WTC11 (cell line): ENCODE measurements at regions not wholly inside any gene's neighbourhood (a gene's known extent, or its start where the extent isn't known, plus 50 kb on each side); places are given as distances from the start of the nearest gene placed in this dataset.

Source experiments
- ATAC-seq: fragments of 200-7000 bp; cut with Tn5 transposase; 2 replicates; pipeline ENCODE4 v1.10.0; 2021; ENCODE audit warnings: mild to moderate bottlenecking, moderate library complexity
- CTCF ChIA-PET: fragments of 300-600 bp; sonication (Branson Sonifier 250); formaldehyde crosslinking; loops from one replicate; lab custom pipeline; 2021; ENCODE audit warnings: antibody characterized with exemption; lab: Charles Lee
- POLR2A ChIA-PET: fragments of 350-600 bp; sonication (Branson Sonifier 250); formaldehyde crosslinking; loops from one replicate; lab custom pipeline; 2021; ENCODE audit warnings: antibody characterized with exemption; lab: Charles Lee
- DNase-seq: peaks from one replicate; pipeline ENCODE4 v3.0.0; 2021; ENCODE audit warnings: low spot score
- H3K27ac Mint-ChIP-seq: 2 replicates; pipeline ENCODE4 v1.8.0; 2021; ENCODE audit warnings: mixed read lengths
- H3K27me3 Mint-ChIP-seq: 2 replicates; pipeline ENCODE4 v1.8.0; 2021; ENCODE audit warnings: low read depth, mild to moderate bottlenecking, moderate library complexity, mixed read lengths
- H3K36me3 Mint-ChIP-seq: 2 replicates; pipeline ENCODE4 v1.8.0; 2021; ENCODE audit warnings: mixed read lengths
- H3K4me1 Mint-ChIP-seq: 2 replicates; pipeline ENCODE4 v1.8.0; 2022; ENCODE audit warnings: mixed read lengths
- H3K4me3 Mint-ChIP-seq: 2 replicates; pipeline ENCODE4 v1.8.0; 2021; ENCODE audit warnings: mild to moderate bottlenecking, moderate library complexity, mixed read lengths
- H3K9me3 Mint-ChIP-seq: 2 replicates; pipeline ENCODE4 v1.8.0; 2021; ENCODE audit warnings: mixed read lengths
- ATF6 ChIP-seq: sonication (generic); formaldehyde crosslinking; IDR thresholded peaks from 2 replicates; pipeline ENCODE4 v1.8.1; 2023; ENCODE audit warnings: mild to moderate bottlenecking, missing genetic modification reagents
- CREM ChIP-seq: sonication (generic); formaldehyde crosslinking; IDR thresholded peaks from 2 replicates; pipeline ENCODE4 v1.8.1; 2022; ENCODE audit warnings: mild to moderate bottlenecking, missing genetic modification reagents, moderate library complexity
- EMX1 ChIP-seq: fragments of 250-450 bp; sonication (Bioruptor Pico); IDR thresholded peaks from 2 replicates; pipeline ENCODE4 v1.8.0; 2021; ENCODE audit warnings: mild to moderate bottlenecking
- FOXJ3 ChIP-seq: sonication (generic); formaldehyde crosslinking; IDR thresholded peaks from 2 replicates; pipeline ENCODE4 v1.9.0; 2021; ENCODE audit warnings: missing genetic modification reagents, mild to moderate bottlenecking, borderline replicate concordance
- FOXP4 ChIP-seq: sonication (generic); formaldehyde crosslinking; IDR thresholded peaks from 2 replicates; pipeline ENCODE4 v1.8.0; 2022; ENCODE audit warnings: mild to moderate bottlenecking, missing genetic modification reagents
- NFATC4 ChIP-seq: fragments of 250-450 bp; sonication (Bioruptor Pico); IDR thresholded peaks from 2 replicates; pipeline ENCODE4 v1.9.0; 2021; ENCODE audit warnings: mild to moderate bottlenecking
- NR1H2 ChIP-seq: sonication (generic); formaldehyde crosslinking; IDR thresholded peaks from 2 replicates; pipeline ENCODE4 v1.9.0; 2021; ENCODE audit warnings: mild to moderate bottlenecking, moderate library complexity, missing genetic modification reagents
- NR3C1 ChIP-seq: sonication (generic); formaldehyde crosslinking; conservative IDR thresholded peaks from 2 replicates; pipeline ENCODE4 v1.8.1; 2023; ENCODE audit warnings: low read depth, mild to moderate bottlenecking, missing genetic modification reagents
- RORB ChIP-seq: fragments of 250-450 bp; sonication (Bioruptor Pico); IDR thresholded peaks from 2 replicates; pipeline ENCODE4 v1.9.0; 2021; ENCODE audit warnings: mild to moderate bottlenecking
- TEAD4 ChIP-seq: sonication (generic); formaldehyde crosslinking; IDR thresholded peaks from 2 replicates; pipeline ENCODE4 v1.8.0; 2022; ENCODE audit warnings: mild to moderate bottlenecking, missing genetic modification reagents
- ZNF121 ChIP-seq: sonication (generic); formaldehyde crosslinking; IDR thresholded peaks from 2 replicates; pipeline ENCODE4 v1.8.0; 2023; ENCODE audit warnings: missing genetic modification reagents
- ZNF138 ChIP-seq: sonication (generic); formaldehyde crosslinking; conservative IDR thresholded peaks from 2 replicates; pipeline ENCODE4 v1.8.1; 2022; ENCODE audit warnings: mild to moderate bottlenecking, moderate library complexity, missing genetic modification reagents
- ZNF396 ChIP-seq: fragments of 250-450 bp; sonication (Bioruptor Pico); IDR thresholded peaks from 2 replicates; pipeline ENCODE4 v1.8.0; 2021; ENCODE audit warnings: mild to moderate bottlenecking, moderate library complexity, borderline replicate concordance
- ZNF425 ChIP-seq: fragments of 250-450 bp; sonication (Bioruptor Pico); conservative IDR thresholded peaks from 2 replicates; pipeline ENCODE4 v1.9.0; 2021; ENCODE audit warnings: mild to moderate bottlenecking
- TF ChIP-seq, protein P1 (sequence below): fragments of 250-450 bp; sonication (Bioruptor Pico); IDR thresholded peaks from 2 replicates; pipeline ENCODE4 v1.8.0; 2021; ENCODE audit warnings: mild to moderate bottlenecking
- TF ChIP-seq, protein P2 (sequence below): sonication (generic); formaldehyde crosslinking; IDR thresholded peaks from 2 replicates; pipeline ENCODE4 v1.8.1; 2022; ENCODE audit warnings: mild to moderate bottlenecking, missing genetic modification reagents, moderate library complexity, borderline replicate concordance
- TF ChIP-seq, protein P3 (sequence below): fragments of 250-450 bp; sonication (Bioruptor Pico); IDR thresholded peaks from 2 replicates; pipeline ENCODE4 v1.9.0; 2021; ENCODE audit warnings: mild to moderate bottlenecking
- TF ChIP-seq, protein P4 (sequence below): fragments of 200-600 bp; IDR thresholded peaks from 2 replicates; pipeline ENCODE4 v1.8.0; 2022; ENCODE audit warnings: antibody characterized with exemption

DNA sequence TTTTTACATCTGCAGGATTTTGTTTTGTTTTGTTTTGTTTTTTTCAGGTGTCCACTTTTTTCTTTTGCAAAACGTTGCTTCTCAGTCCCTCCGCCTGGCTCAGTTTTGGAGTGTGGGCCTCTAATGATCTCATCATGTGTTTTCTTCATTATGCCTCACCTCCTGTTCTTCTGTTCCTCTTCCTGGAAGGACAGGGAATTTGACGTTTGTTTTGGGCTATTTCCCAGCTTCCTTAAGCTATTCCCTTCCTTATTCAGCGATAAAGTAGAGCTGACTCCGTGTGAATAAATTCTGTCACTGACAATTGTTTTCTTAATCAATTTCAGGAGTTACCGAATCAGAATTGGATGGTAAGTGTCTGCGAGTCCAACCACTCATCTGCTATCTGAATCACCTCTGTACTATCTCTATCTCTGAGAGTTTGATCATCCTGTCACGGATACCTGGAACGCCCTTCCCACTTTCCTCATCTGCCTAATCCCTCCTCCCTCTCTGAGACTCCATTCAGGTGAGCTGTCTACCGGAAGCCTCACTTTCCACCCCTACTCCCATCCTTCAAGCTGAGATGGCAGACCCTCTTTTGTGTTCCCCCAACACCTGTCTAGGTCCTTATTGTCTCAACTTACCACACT is 218.4 kb downstream of the GATA3 start (continued):
- no peak for TF ChIP-seq ZNF425 (CRISPR knock-in tag)
- TF ChIP-seq, protein P1, sequence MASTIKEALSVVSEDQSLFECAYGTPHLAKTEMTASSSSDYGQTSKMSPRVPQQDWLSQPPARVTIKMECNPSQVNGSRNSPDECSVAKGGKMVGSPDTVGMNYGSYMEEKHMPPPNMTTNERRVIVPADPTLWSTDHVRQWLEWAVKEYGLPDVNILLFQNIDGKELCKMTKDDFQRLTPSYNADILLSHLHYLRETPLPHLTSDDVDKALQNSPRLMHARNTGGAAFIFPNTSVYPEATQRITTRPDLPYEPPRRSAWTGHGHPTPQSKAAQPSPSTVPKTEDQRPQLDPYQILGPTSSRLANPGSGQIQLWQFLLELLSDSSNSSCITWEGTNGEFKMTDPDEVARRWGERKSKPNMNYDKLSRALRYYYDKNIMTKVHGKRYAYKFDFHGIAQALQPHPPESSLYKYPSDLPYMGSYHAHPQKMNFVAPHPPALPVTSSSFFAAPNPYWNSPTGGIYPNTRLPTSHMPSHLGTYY (CRISPR knock-in tag), result no peak
- TF ChIP-seq, all 79 proteins: peak for 0

DNA sequence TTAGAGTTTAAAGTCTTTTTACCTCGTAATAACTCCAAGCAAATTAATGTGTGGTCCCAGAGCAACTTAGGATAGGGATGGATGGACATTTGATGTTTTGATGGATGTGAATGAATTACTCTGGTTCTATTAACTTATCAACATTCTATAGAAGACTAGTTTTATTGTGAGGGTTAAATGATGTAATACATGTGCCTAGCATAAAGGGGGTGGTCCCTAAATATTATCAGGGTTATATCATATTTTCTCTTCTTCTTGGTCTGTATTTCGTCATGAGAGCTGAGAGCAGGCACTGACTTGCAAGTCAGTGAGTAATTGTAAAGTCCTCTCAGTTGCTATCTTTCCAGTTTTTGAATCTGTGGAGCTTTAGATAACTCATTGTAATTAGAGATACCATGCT is 219.3 kb downstream of the GATA3 start:
- ChIA-PET POLR2A (no interaction called here), CTCF (no interaction called here)
- Mint-ChIP-seq H3K27me3 (peaks cover 35% of the 10 kb centered on the region), H3K9me3 (no peaks in the 10 kb centered on the region; the same call in 1 of the 2 replicates), H3K36me3 (no peaks in the 10 kb centered on the region), H3K27ac (no peak overlapping the region), H3K4me3 (no peak overlapping the region), H3K4me1 (peaks cover 14% of the 10 kb centered on the region)
- ATAC-seq, result no peak
- no peak for DNase-seq
- TF ChIP-seq NR1H2 (CRISPR knock-in tag) (no peak), ZNF138 (CRISPR knock-in tag) (no peak), RORB (CRISPR knock-in tag) (no peak), EMX1 (no peak), FOXJ3 (CRISPR knock-in tag) (no peak), NR3C1 (CRISPR knock-in tag) (no peak), TEAD4 (CRISPR knock-in tag) (no peak), ZNF121 (CRISPR knock-in tag) (no peak), FOXP4 (CRISPR knock-in tag) (no peak), NFATC4 (CRISPR knock-in tag) (no peak), ZNF425 (CRISPR knock-in tag) (no peak), ATF6 (CRISPR knock-in tag) (no peak), ZNF396 (no peak), CREM (no peak)
- TF ChIP-seq, protein P2, sequence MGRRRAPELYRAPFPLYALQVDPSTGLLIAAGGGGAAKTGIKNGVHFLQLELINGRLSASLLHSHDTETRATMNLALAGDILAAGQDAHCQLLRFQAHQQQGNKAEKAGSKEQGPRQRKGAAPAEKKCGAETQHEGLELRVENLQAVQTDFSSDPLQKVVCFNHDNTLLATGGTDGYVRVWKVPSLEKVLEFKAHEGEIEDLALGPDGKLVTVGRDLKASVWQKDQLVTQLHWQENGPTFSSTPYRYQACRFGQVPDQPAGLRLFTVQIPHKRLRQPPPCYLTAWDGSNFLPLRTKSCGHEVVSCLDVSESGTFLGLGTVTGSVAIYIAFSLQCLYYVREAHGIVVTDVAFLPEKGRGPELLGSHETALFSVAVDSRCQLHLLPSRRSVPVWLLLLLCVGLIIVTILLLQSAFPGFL (CRISPR knock-in tag), result no peak
- TF ChIP-seq, protein P3, sequence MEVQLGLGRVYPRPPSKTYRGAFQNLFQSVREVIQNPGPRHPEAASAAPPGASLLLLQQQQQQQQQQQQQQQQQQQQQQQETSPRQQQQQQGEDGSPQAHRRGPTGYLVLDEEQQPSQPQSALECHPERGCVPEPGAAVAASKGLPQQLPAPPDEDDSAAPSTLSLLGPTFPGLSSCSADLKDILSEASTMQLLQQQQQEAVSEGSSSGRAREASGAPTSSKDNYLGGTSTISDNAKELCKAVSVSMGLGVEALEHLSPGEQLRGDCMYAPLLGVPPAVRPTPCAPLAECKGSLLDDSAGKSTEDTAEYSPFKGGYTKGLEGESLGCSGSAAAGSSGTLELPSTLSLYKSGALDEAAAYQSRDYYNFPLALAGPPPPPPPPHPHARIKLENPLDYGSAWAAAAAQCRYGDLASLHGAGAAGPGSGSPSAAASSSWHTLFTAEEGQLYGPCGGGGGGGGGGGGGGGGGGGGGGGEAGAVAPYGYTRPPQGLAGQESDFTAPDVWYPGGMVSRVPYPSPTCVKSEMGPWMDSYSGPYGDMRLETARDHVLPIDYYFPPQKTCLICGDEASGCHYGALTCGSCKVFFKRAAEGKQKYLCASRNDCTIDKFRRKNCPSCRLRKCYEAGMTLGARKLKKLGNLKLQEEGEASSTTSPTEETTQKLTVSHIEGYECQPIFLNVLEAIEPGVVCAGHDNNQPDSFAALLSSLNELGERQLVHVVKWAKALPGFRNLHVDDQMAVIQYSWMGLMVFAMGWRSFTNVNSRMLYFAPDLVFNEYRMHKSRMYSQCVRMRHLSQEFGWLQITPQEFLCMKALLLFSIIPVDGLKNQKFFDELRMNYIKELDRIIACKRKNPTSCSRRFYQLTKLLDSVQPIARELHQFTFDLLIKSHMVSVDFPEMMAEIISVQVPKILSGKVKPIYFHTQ (CRISPR knock-in tag), result no peak
- TF ChIP-seq, protein P4, sequence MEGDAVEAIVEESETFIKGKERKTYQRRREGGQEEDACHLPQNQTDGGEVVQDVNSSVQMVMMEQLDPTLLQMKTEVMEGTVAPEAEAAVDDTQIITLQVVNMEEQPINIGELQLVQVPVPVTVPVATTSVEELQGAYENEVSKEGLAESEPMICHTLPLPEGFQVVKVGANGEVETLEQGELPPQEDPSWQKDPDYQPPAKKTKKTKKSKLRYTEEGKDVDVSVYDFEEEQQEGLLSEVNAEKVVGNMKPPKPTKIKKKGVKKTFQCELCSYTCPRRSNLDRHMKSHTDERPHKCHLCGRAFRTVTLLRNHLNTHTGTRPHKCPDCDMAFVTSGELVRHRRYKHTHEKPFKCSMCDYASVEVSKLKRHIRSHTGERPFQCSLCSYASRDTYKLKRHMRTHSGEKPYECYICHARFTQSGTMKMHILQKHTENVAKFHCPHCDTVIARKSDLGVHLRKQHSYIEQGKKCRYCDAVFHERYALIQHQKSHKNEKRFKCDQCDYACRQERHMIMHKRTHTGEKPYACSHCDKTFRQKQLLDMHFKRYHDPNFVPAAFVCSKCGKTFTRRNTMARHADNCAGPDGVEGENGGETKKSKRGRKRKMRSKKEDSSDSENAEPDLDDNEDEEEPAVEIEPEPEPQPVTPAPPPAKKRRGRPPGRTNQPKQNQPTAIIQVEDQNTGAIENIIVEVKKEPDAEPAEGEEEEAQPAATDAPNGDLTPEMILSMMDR, result no peak
